ENCODE measurements at regions not wholly inside any gene's neighbourhood (a gene's known extent, or its start where the extent isn't known, plus 50 kb on each side); places are given as distances from the start of the nearest gene placed in this dataset.

GRCh38 chr2:151038516-151038915, 223.1 kb downstream of the RBM43 start:
- H3K27me3 ChIP-seq (ENCODE audit: control insufficient read depth, insufficient read depth, low read length) = no peaks in the 10 kb centered on the region
- H3K9me3 ChIP-seq (replicated peaks; ENCODE audit: control insufficient read depth, low read depth, low read length) = no peaks in the 10 kb centered on the region
- no CpG with 5 or more reads among the region's 6 CpGs for WGBS (ENCODE audit: insufficient coverage)
- no peak for DNase-seq
- no peaks in the 10 kb centered on the region for H3K36me3 ChIP-seq (ENCODE audit: control insufficient read depth, insufficient read depth, low read length)
- H3K27ac ChIP-seq (ENCODE audit: low read length) = no peak overlapping the region
- H3K4me3 ChIP-seq (ENCODE audit: low read length) = no peak overlapping the region
- H3K4me1 ChIP-seq (ENCODE audit: control insufficient read depth, insufficient read depth, low read length) = no peaks in the 10 kb centered on the region

- WGBS (ENCODE audit: insufficient coverage) = 68% methylated on average over 2 of the region's 4 CpGs
- no peak overlapping the region for H3K27ac ChIP-seq (ENCODE audit: low read length)
- peaks cover 3% of the 10 kb centered on the region for H3K4me1 ChIP-seq (ENCODE audit: control insufficient read depth, insufficient read depth, low read length)
- no peaks in the 10 kb centered on the region for H3K27me3 ChIP-seq (ENCODE audit: control insufficient read depth, insufficient read depth, low read length)
- H3K36me3 ChIP-seq (ENCODE audit: control insufficient read depth, insufficient read depth, low read length) = no peaks in the 10 kb centered on the region
- no peak overlapping the region for H3K4me3 ChIP-seq (ENCODE audit: low read length)
- no peaks in the 10 kb centered on the region for H3K9me3 ChIP-seq (replicated peaks; ENCODE audit: control insufficient read depth, low read depth, low read length)
- no peak for DNase-seq
Measured at GRCh38 chr2:151037434-151037833, 224.2 kb downstream of the RBM43 start.

DNA sequence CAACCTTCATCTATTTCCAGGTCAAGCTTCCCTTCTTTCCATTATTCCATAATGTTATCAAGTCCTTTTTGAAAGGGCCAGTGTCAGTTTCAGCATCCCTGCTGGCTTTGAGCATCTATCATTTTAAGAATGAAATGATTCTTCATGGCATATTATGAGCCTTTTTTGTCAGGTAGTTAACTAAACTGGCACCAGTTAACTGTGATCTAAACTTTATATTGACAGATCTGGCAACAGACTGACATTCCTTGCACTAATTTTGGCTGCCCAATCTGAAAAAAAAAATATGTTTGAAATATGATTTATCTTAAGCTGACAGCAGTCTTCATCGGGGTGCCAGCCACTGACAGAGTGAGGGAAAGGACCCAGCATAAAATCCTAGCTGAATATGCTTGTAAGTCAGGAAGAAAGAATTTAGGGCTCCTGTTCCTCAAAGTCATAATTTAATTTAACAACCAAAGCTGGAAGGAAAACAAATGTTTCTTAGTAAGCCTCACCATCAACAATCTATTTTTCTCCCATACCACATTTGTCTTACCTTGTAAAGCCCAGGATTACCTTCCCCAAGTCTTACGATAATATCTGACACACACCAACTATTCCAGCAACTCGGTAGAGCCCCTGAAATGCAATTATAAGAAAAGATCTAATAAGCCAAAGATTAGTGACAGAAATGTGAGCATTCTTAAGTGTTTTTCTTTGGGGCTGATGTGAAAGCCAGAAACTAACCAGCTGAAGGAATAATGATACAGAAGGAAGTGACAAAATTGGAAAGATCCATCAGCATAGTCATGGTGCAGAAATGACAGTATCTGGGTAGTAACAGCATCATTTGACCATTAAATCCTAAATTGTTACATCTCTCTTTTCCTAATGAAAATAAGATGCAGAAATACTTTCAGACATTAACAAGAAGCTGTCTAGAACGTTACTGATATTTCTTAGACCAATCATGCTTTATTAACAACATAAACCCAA, 228.1 kb downstream of the RBM43 start:
- Histone ChIP-seq H3K4me3 (ENCODE audit: low read length) (no peak overlapping the region), H3K9me3 (replicated peaks; ENCODE audit: control insufficient read depth, low read depth, low read length) (no peaks in the 10 kb centered on the region), H3K4me1 (ENCODE audit: control insufficient read depth, insufficient read depth, low read length) (peaks cover 4% of the 10 kb centered on the region), H3K27ac (ENCODE audit: low read length) (no peak overlapping the region), H3K36me3 (ENCODE audit: control insufficient read depth, insufficient read depth, low read length) (no peaks in the 10 kb centered on the region), H3K27me3 (ENCODE audit: control insufficient read depth, insufficient read depth, low read length) (no peaks in the 10 kb centered on the region)
- WGBS (ENCODE audit: insufficient coverage) = 0% methylated on average over 1 of the region's 4 CpGs
- DNase-seq = peak; percentile 30

DNA sequence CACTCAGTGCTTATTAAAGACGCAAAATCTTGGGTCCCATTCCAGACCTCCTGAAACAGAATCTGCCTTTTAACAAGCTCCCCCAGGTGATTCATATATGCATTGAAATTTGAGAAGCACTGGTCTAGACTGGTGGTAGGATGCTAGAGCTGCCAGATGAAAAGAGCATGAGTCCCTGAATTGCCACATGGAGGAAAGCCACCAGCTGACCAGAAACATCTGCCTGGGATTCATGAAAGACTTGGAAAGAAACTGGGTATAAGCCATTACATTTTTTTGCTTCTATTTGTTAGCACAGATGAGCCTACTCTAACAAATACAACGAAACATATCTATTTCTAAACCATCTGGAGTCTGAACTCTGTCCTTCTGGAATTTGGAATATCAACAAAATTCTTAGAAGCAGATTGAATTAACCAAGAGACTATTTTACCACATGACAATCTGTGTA, 228.9 kb downstream of the RBM43 start:
- WGBS (ENCODE audit: insufficient coverage) = no CpG with 5 or more reads among the region's 2 CpGs
- peak; percentile 87 for DNase-seq

GRCh38 chr2:151030663-151031230, 230.9 kb downstream of the RBM43 start:
- peaks cover 4% of the 10 kb centered on the region for H3K4me1 ChIP-seq (ENCODE audit: control insufficient read depth, insufficient read depth, low read length)
- WGBS (ENCODE audit: insufficient coverage) = 95% methylated on average over 4 of the region's 8 CpGs
- no peak overlapping the region for H3K4me3 ChIP-seq (ENCODE audit: low read length)
- no peaks in the 10 kb centered on the region for H3K9me3 ChIP-seq (replicated peaks; ENCODE audit: control insufficient read depth, low read depth, low read length)
- H3K27me3 ChIP-seq (ENCODE audit: control insufficient read depth, insufficient read depth, low read length) = no peaks in the 10 kb centered on the region
- no peak overlapping the region for H3K27ac ChIP-seq (ENCODE audit: low read length)
- no peak for DNase-seq
- H3K36me3 ChIP-seq (ENCODE audit: control insufficient read depth, insufficient read depth, low read length) = no peaks in the 10 kb centered on the region

More for the DNA sequence above, 228.9 kb downstream of the RBM43 start:
- Histone ChIP-seq H3K4me1 (ENCODE audit: control insufficient read depth, insufficient read depth, low read length) (peaks cover 4% of the 10 kb centered on the region), H3K9me3 (replicated peaks; ENCODE audit: control insufficient read depth, low read depth, low read length) (no peaks in the 10 kb centered on the region), H3K27me3 (ENCODE audit: control insufficient read depth, insufficient read depth, low read length) (no peaks in the 10 kb centered on the region), H3K36me3 (ENCODE audit: control insufficient read depth, insufficient read depth, low read length) (no peaks in the 10 kb centered on the region), H3K4me3 (ENCODE audit: low read length) (no peak overlapping the region), H3K27ac (ENCODE audit: low read length) (no peak overlapping the region)

GRCh38 chr2:151029406-151030157, 232.1 kb downstream of the RBM43 start:
- no peak for DNase-seq
- no peaks in the 10 kb centered on the region for H3K36me3 ChIP-seq (ENCODE audit: control insufficient read depth, insufficient read depth, low read length)
- 57% methylated on average over 1 of the region's 4 CpGs for WGBS (ENCODE audit: insufficient coverage)

GRCh38 chr2:151028691-151029176, 232.9 kb downstream of the RBM43 start:
- no peak for DNase-seq
- H3K4me3 ChIP-seq (ENCODE audit: low read length) = no peak overlapping the region

More at GRCh38 chr2:151029406-151030157, 232.1 kb downstream of the RBM43 start:
- Histone ChIP-seq H3K9me3 (replicated peaks; ENCODE audit: control insufficient read depth, low read depth, low read length) (no peaks in the 10 kb centered on the region), H3K27me3 (ENCODE audit: control insufficient read depth, insufficient read depth, low read length) (no peaks in the 10 kb centered on the region), H3K27ac (ENCODE audit: low read length) (no peak overlapping the region), H3K4me3 (ENCODE audit: low read length) (no peak overlapping the region), H3K4me1 (ENCODE audit: control insufficient read depth, insufficient read depth, low read length) (peaks cover 4% of the 10 kb centered on the region)

GRCh38 chr2:151027151-151027550, 234.5 kb downstream of the RBM43 start:
- Histone ChIP-seq H3K27me3 (ENCODE audit: control insufficient read depth, insufficient read depth, low read length) (no peaks in the 10 kb centered on the region), H3K4me3 (ENCODE audit: low read length) (no peak overlapping the region), H3K27ac (ENCODE audit: low read length) (no peak overlapping the region), H3K4me1 (ENCODE audit: control insufficient read depth, insufficient read depth, low read length) (no peaks in the 10 kb centered on the region), H3K36me3 (ENCODE audit: control insufficient read depth, insufficient read depth, low read length) (no peaks in the 10 kb centered on the region), H3K9me3 (replicated peaks; ENCODE audit: control insufficient read depth, low read depth, low read length) (no peaks in the 10 kb centered on the region)
- WGBS (ENCODE audit: insufficient coverage) = 64% methylated on average over 3 of the region's 6 CpGs
- DNase-seq = peak; percentile 46

More at GRCh38 chr2:151028691-151029176, 232.9 kb downstream of the RBM43 start:
- Histone ChIP-seq H3K36me3 (ENCODE audit: control insufficient read depth, insufficient read depth, low read length) (no peaks in the 10 kb centered on the region), H3K9me3 (replicated peaks; ENCODE audit: control insufficient read depth, low read depth, low read length) (no peaks in the 10 kb centered on the region), H3K4me1 (ENCODE audit: control insufficient read depth, insufficient read depth, low read length) (peaks cover 4% of the 10 kb centered on the region), H3K27me3 (ENCODE audit: control insufficient read depth, insufficient read depth, low read length) (no peaks in the 10 kb centered on the region), H3K27ac (ENCODE audit: low read length) (no peak overlapping the region)

DNA sequence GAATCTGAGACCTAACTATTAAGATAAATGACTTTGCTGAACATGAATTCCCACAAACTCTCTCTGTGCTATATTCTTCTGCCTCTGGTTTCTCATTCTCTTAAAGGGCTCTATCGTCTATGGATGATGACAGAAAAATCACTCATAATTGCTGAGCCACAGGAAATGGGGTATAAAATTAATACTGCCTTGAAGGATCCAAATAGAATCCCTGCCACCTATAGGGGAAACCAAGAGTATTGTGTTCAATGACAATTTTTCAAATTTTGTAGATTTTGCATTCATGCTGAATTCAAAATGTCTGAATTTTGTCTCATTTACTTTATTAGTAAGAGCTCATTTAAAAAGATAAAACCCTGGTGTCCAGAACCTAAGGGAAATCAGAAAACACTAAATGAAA, 235.8 kb downstream of the RBM43 start:
- Histone ChIP-seq H3K4me1 (ENCODE audit: control insufficient read depth, insufficient read depth, low read length) (no peaks in the 10 kb centered on the region), H3K4me3 (ENCODE audit: low read length) (no peak overlapping the region), H3K36me3 (ENCODE audit: control insufficient read depth, insufficient read depth, low read length) (no peaks in the 10 kb centered on the region), H3K9me3 (replicated peaks; ENCODE audit: control insufficient read depth, low read depth, low read length) (no peaks in the 10 kb centered on the region), H3K27me3 (ENCODE audit: control insufficient read depth, insufficient read depth, low read length) (no peaks in the 10 kb centered on the region), H3K27ac (ENCODE audit: low read length) (no peak overlapping the region)
- no CpG with 5 or more reads among the region's 1 CpG for WGBS (ENCODE audit: insufficient coverage)
- DNase-seq = no peak
